ENCODE measurements at regions not wholly inside any gene's neighbourhood (a gene's known extent, or its start where the extent isn't known, plus 50 kb on each side); places are given as distances from the start of the nearest gene placed in this dataset.
A peak's percentile ranks its signal among the peaks of the same experiment; 100 is the strongest.
"Not testable (repeated sequence)": the region's sequence is repeated elsewhere in the genome, so short reads cannot be mapped to it uniquely, and the experiment has no call there.

GRCh38 chr1:94362466-94363058 lies 55.6 kb upstream of the ABCD3 start:
- in situ Hi-C loops (cut with HindIII; ENCODE audit: low sequenced_read_pairs): no loop called here
- DNase-seq (ENCODE audit: low spot score): no peak

GRCh38 chr1:94358630-94359599 lies 59.3 kb upstream of the ABCD3 start:
- no peak for DNase-seq (ENCODE audit: low spot score)
- in situ Hi-C loops (cut with HindIII; ENCODE audit: low sequenced_read_pairs): no loop called here

- DNase-seq (ENCODE audit: low spot score): no peak
- in situ Hi-C loops (cut with HindIII; ENCODE audit: low sequenced_read_pairs): no loop called here
Measured at GRCh38 chr1:94357661-94358060, 60.5 kb upstream of the ABCD3 start.

GRCh38 chr1:94355485-94355980 lies 62.7 kb upstream of the ABCD3 start:
- no peak for DNase-seq (ENCODE audit: low spot score)
- in situ Hi-C loops (cut with HindIII; ENCODE audit: low sequenced_read_pairs): no loop called here

- in situ Hi-C loops (cut with HindIII; ENCODE audit: low sequenced_read_pairs): no loop called here
- no peak for DNase-seq (ENCODE audit: low spot score)
Measured at GRCh38 chr1:94351481-94351880, 66.7 kb upstream of the ABCD3 start.

GRCh38 chr1:94350350-94350924 lies 67.8 kb upstream of the ABCD3 start:
- DNase-seq (ENCODE audit: low spot score): no peak
- in situ Hi-C loops (cut with HindIII; ENCODE audit: low sequenced_read_pairs): no loop called here

GRCh38 chr1:94349853-94350252 lies 68.3 kb upstream of the ABCD3 start:
- DNase-seq (ENCODE audit: low spot score): no peak
- in situ Hi-C loops (cut with HindIII; ENCODE audit: low sequenced_read_pairs): no loop called here

GRCh38 chr1:94348386-94348785 lies 69.8 kb upstream of the ABCD3 start:
- DNase-seq (ENCODE audit: low spot score); in situ Hi-C loops (cut with HindIII; ENCODE audit: low sequenced_read_pairs): not testable (repeated sequence)

- in situ Hi-C loops (cut with HindIII; ENCODE audit: low sequenced_read_pairs): no loop called here
- no peak for DNase-seq (ENCODE audit: low spot score)
Measured at GRCh38 chr1:94345148-94345721, 73.0 kb upstream of the ABCD3 start.

- in situ Hi-C loops (cut with HindIII; ENCODE audit: low sequenced_read_pairs): no loop called here
Measured at GRCh38 chr1:94342416-94342815, 75.8 kb upstream of the ABCD3 start.

GRCh38 chr1:94339206-94339927 lies 78.8 kb upstream of the ABCD3 start:
- in situ Hi-C loops (cut with HindIII; ENCODE audit: low sequenced_read_pairs): no loop called here

More at GRCh38 chr1:94342416-94342815, 75.8 kb upstream of the ABCD3 start:
- DNase-seq (ENCODE audit: low spot score): no peak

GRCh38 chr1:94336991-94337390 lies 81.2 kb upstream of the ABCD3 start:
- in situ Hi-C loops (cut with HindIII; ENCODE audit: low sequenced_read_pairs): no loop called here
- DNase-seq (ENCODE audit: low spot score): no peak

More at GRCh38 chr1:94339206-94339927, 78.8 kb upstream of the ABCD3 start:
- no peak for DNase-seq (ENCODE audit: low spot score)

GRCh38 chr1:94335950-94336349 lies 82.2 kb upstream of the ABCD3 start:
- DNase-seq (ENCODE audit: low spot score): peak; percentile 96
- in situ Hi-C loops (cut with HindIII; ENCODE audit: low sequenced_read_pairs): no loop called here

GRCh38 chr1:94335447-94335846 lies 82.7 kb upstream of the ABCD3 start:
- in situ Hi-C loops (cut with HindIII; ENCODE audit: low sequenced_read_pairs): no loop called here
- peak; percentile 21 for DNase-seq (ENCODE audit: low spot score)

GRCh38 chr1:94334764-94335163 lies 83.4 kb upstream of the ABCD3 start:
- DNase-seq (ENCODE audit: low spot score): no peak
- in situ Hi-C loops (cut with HindIII; ENCODE audit: low sequenced_read_pairs): no loop called here

GRCh38 chr1:94332952-94333351 lies 85.2 kb upstream of the ABCD3 start:
- DNase-seq (ENCODE audit: low spot score): no peak
- in situ Hi-C loops (cut with HindIII; ENCODE audit: low sequenced_read_pairs): no loop called here

GRCh38 chr1:94332516-94332915 lies 85.7 kb upstream of the ABCD3 start:
- no peak for DNase-seq (ENCODE audit: low spot score)
- in situ Hi-C loops (cut with HindIII; ENCODE audit: low sequenced_read_pairs): no loop called here

- peak; percentile 39 for DNase-seq (ENCODE audit: low spot score)
- in situ Hi-C loops (cut with HindIII; ENCODE audit: low sequenced_read_pairs): no loop called here
Measured at GRCh38 chr1:94329986-94330385, 88.2 kb upstream of the ABCD3 start.

- no peak for DNase-seq (ENCODE audit: low spot score)
- in situ Hi-C loops (cut with HindIII; ENCODE audit: low sequenced_read_pairs): no loop called here
Measured at GRCh38 chr1:94329276-94329675, 88.9 kb upstream of the ABCD3 start.

Data from G401 (cell line).